HUDEP-2 (cell line): ENCODE measurements at regions not wholly inside any gene's neighbourhood (a gene's known extent, or its start where the extent isn't known, plus 50 kb on each side); places are given as distances from the start of the nearest gene placed in this dataset.

Experiments
- DNase-seq, 76 experiments: peaks; one replicate each; lab custom pipeline; 2025; ENCODE audit not compliant: unreplicated experiment in 76 of 76; lab: John Stamatoyannopoulos, UW

DNA sequence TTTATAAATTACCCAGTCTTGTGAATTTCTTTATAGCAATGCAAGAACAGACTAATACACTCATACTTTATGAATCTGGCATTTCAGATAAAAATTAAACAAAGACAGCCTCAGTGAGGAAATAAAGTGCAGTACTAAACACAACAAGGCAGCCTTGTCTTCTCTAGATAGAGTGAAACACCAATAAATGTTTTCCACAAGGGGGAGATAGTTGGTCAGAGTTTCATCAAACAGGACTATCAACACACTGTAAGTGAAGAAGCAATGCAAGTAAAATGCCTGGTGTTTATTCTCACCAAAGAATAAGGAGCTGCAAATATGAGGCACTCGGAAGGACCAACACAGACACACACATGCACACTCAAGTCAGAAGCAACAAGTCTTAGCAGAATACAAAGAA, 62.8 kb downstream of the FAM9B start:
- peak in 10 of 76 experiments; percentile 0 to 22 (median 0) for DNase-seq

GRCh38 chrX:8969378-8969777, 64.5 kb downstream of the FAM9B start:
- no peak for DNase-seq

- no peak for DNase-seq
Measured at GRCh38 chrX:8967461-8967860, 66.5 kb downstream of the FAM9B start.

DNA sequence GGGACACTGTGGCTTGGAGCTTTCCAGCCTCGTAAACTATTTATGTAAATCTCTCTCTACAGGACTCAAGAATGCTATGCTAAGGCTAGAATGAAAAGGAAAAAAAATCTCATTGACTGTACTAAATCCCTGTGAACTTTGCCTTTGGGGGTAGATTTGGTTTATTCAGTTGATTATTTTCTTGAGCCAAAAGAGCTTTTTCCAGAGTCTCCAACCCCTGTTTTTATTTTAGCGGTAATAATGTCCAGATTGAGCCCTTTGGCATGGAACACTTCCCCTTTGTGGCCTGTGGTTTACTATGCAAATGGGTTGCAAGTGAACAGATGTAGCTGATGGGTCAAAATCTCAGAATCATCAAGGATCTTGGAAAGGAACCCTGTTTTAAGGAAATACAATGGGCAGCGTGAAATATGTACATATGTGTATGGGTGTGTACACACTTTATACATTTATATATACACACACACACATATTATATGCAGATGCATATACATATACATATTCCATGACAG, 72.9 kb downstream of the FAM9B start:
- DNase-seq, result no peak

- DNase-seq, result no peak
Measured at GRCh38 chrX:8955511-8955910, 78.4 kb downstream of the FAM9B start.

DNA sequence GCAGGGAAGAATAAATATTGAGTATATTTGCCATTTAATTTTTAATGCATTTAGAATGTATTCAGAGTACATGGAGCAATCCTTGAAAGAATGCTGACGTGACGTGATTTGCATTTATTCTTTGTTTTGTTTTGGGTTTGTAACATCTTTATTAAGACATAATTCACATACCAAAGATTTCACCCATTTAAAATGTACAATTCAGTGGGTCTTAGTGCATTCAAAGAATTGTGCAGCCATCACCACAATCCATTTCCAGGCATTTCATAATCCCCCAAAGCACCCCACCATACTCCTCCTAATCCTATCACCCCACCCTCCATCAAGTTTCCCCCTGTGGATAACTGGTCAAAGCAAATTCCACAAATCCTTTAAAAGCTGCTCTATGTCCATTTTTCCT, 87.4 kb downstream of the FAM9B start:
- no peak for DNase-seq

GRCh38 chrX:8939322-8939721, 94.6 kb downstream of the FAM9B start:
- no peak for DNase-seq

DNA sequence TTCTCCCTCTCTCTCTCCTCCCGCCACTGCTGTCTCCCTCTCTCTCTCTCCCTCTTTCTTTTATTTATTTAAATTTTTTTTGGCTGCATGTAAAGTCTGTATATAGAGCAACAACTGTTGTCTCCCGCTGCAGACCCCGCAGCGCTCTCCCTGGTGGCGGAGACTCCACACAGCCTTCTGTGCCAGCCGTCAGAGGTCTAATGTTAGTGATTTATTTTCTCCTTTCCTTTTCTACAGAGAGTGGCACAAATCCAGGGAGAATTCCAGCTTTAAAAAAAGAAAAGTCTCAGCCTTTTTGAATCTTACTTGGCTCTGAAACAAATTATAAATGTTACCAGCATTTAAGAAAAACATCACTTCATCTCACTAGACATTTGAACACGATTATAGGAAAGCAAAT, 106.2 kb downstream of the FAM9B start:
- DNase-seq, result no peak

DNA sequence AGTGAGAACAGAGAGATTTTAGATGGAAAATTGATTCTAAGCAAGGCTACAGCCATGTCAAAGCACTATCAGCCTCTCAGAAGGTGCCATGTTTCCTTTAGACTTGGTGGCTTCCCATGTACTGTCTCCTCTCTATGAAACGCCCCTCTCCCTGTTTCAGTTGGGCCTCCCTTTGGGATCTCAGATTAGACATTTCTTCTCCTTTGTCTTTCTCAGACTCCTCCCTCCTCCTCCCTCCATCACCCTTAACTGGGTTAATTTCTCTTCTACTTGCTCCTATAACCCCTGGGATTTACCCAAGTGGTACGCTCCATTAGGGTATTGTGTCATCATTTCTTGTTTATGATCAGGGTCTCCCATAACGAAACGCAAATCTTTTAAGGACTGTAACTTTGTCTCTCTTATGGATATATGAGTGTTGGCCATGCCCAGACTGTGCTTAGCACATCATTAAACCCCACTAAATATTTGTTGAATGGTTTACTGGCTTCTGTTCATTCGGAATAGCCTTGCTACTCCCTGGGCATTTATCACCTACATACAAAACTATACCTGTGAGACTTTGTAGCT, 106.8 kb downstream of the FAM9B start:
- no peak for DNase-seq

GRCh38 chrX:8921615-8922014, 112.3 kb downstream of the FAM9B start:
- DNase-seq, result no peak

DNA sequence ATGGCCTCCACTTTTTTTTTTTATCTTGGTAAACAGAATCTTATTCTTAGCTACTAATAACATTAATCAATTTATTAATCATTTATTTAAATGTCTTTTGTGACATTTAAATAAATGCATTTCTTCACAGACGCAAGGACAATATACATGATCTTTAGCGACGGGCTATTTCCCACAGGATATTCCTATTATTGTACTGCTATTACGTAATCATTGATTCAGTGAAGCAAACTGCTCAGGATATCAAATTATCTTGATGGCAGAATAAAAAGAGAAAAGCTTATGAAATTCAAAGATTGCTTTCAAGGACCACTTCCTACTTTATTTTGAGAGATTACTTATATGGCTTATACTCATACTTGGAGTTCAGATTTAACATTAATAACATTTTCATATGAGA, 114.1 kb downstream of the FAM9B start:
- no peak for DNase-seq

- no peak for DNase-seq
Measured at GRCh38 chrX:8916697-8917096, 115.5 kb upstream of the FAM9A start.

DNA sequence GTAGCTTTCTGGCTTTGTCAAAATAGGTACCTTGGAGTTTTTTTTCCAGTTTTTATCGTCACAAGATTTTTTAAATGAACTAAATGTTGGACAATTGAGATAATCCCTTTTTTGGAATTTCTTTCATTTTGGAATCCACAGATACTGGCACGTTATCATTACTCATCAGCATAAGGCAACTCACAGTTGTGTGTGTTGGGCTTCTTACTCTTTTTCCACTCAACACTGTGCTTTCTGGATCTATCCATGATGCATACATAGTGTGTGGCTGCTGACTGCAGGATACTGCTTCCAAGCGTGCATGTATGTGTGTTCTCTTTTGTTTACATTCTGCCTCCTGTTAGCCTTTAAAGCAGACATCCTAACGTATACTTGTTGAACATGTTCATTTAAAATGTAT, 113.5 kb upstream of the FAM9A start:
- DNase-seq, result no peak

DNA sequence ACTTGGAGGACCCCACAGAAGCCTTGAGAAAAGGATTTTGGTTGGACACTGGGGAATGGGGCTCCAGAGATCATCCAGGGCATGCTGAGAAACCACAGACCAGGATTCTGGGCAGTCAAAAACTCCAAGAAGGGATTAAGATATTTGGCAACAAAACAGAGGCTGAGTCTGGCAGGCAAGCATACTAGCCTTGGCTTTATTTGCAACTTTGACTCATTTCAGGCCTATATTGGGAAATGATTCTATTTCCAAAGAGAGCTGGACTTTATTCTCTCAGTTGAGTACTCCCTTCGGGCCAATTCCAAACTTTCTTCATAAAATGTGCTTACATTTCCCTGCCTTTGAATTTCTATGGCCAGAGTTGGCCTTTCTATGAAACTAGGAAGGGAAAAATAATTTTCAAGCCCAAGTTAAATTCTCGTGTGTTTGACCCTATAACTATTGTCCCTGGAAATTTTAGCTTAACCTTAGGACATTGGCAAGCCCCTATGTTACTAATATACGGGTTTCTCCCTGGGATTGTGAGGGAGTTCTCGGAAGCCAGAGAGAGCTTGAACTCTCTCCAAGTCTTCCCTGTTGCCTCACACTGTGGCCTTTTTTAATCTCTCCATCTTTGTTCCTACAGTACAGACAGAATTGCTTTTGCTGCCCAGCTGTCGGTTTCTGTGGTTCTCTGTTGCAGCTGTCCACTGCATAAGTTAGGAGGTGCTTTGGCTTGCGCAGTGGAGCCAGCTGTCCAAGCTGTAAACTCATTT, 112.6 kb upstream of the FAM9A start:
- no peak for DNase-seq

- no peak for DNase-seq
Measured at GRCh38 chrX:8907688-8908087, 106.5 kb upstream of the FAM9A start.

GRCh38 chrX:8906299-8906938, 105.2 kb upstream of the FAM9A start:
- DNase-seq, result no peak

GRCh38 chrX:8897259-8897658, 96.1 kb upstream of the FAM9A start:
- DNase-seq, result no peak

- no peak for DNase-seq
Measured at GRCh38 chrX:8890794-8891193, 89.6 kb upstream of the FAM9A start.

- DNase-seq, result no peak
Measured at GRCh38 chrX:8887004-8887403, 85.8 kb upstream of the FAM9A start.

- DNase-seq, result peak in 22 of 76 experiments; percentile 0 to 8 (median 1)
Measured at GRCh38 chrX:8879750-8880149, 78.6 kb upstream of the FAM9A start.

GRCh38 chrX:8873956-8874355, 72.8 kb upstream of the FAM9A start:
- no peak for DNase-seq

GRCh38 chrX:8873102-8873501, 71.9 kb upstream of the FAM9A start:
- no peak for DNase-seq
